HCT116 (cell line): ENCODE measurements at regions not wholly inside any gene's neighbourhood (a gene's known extent, or its start where the extent isn't known, plus 50 kb on each side); places are given as distances from the start of the nearest gene placed in this dataset.

ENCODE experiments used
- ATAC-seq: fragments of 200-7000 bp; cut with Tn5 transposase; 2 replicates; pipeline ENCODE4 v1.9.1; 2020; ENCODE audit warnings: mild to moderate bottlenecking, moderate library complexity
- BruUV-seq: library from RNA; stranded (reverse); fragments of 400-500 nt; replicated peaks from 2 replicates; lab custom pipeline; 2021; lab: Mats Ljungman, UMichigan
- CTCF ChIA-PET: fragments of 300-600 bp; sonication (Branson Sonifier 250); formaldehyde crosslinking; loops from one replicate; lab custom pipeline; 2021; ENCODE audit warnings: antibody characterized with exemption; lab: Charles Lee
- POLR2A ChIA-PET: fragments of 300-600, 350-600 bp; sonication (Branson Sonifier 250); formaldehyde crosslinking; loops from one replicate; lab custom pipeline; 2021; ENCODE audit warnings: antibody characterized with exemption; lab: Charles Lee
- RAD21 ChIA-PET, 2 experiments: fragments of 300-600 bp; sonication (Branson Sonifier 250); formaldehyde crosslinking; loops; one replicate each; lab custom pipeline; 2023; ENCODE audit warnings: low total read pairs in 2 of 2; ENCODE audit not compliant: uncharacterized antibody in 2 of 2, unreplicated experiment in 2 of 2, low non-redundant PET in 1 of 2; lab: Charles Lee
- DNase-seq: peaks from one replicate; pipeline ENCODE4 v3.0.0-alpha.2; 2010; ENCODE audit warnings: low read depth, low spot score
- H2AFZ ChIP-seq: fragments of 200-600 bp; shearing (Covaris generic), sonication (generic); 2 replicates; pipeline ENCODE4 v1.6.1; 2017; ENCODE audit warnings: low read depth, mixed run types, mixed read lengths, antibody characterized with exemption, low read length; ENCODE audit not compliant: poor library complexity, severe bottlenecking
- H3K27ac ChIP-seq: 2 replicates; pipeline ENCODE4 v1.5.1; 2012; ENCODE audit warnings: low read depth, low read length
- H3K27me3 ChIP-seq: fragments of 200-600 bp; sonication (generic); 2 replicates; pipeline ENCODE4 v1.6.1; 2016; ENCODE audit warnings: mixed run types, low read length, mixed read lengths; ENCODE audit not compliant: insufficient read depth
- H3K36me3 ChIP-seq, 2 experiments: fragments of 200-500 bp in 1 of 2; fragments of 200-600 bp in 1 of 2; sonication (Bioruptor generic) in 1 of 2; sonication (generic) in 1 of 2; 2 replicates each; pipeline versions ENCODE4 v1.5.1 to v1.6.1; 2014 to 2016; ENCODE audit warnings: low read length in 2 of 2, inconsistent platforms in 1 of 2, mixed read lengths in 1 of 2, mixed run types in 1 of 2; ENCODE audit not compliant: insufficient read depth in 2 of 2, control insufficient read depth in 1 of 2
- H3K4me1 ChIP-seq, 2 experiments: fragments of 200-600 bp in 1 of 2; sonication (generic) in 1 of 2; 2 replicates each; pipeline versions ENCODE4 v1.5.1 to v1.6.1; 2012 to 2017; ENCODE audit warnings: low read length in 2 of 2, inconsistent platforms in 1 of 2, mild to moderate bottlenecking in 1 of 2, mixed read lengths in 1 of 2, mixed run types in 1 of 2, moderate library complexity in 1 of 2; ENCODE audit not compliant: insufficient read depth in 2 of 2, control insufficient read depth in 1 of 2
- H3K4me2 ChIP-seq: fragments of 200-600 bp; sonication (generic); 2 replicates; pipeline ENCODE4 v1.6.1; 2017; ENCODE audit warnings: mixed run types, low read length, mixed read lengths
- H3K4me3 ChIP-seq, 2 experiments: fragments of 200-600 bp in 1 of 2; sonication (generic) in 1 of 2; replicated peaks in 1 of 2; 2 replicates each; pipeline ENCODE4 v1.5.1; 2011 to 2016; ENCODE audit warnings: low read length in 2 of 2, control low read depth in 1 of 2, low read depth in 1 of 2, mild to moderate bottlenecking in 1 of 2, mixed read lengths in 1 of 2, mixed run types in 1 of 2
- H3K79me2 ChIP-seq: fragments of 200-600 bp; sonication (generic); 2 replicates; pipeline ENCODE4 v1.6.1; 2017; ENCODE audit warnings: mild to moderate bottlenecking, mixed run types, low read length, moderate library complexity, mixed read lengths; ENCODE audit not compliant: insufficient read depth
- H3K9ac ChIP-seq: fragments of 200-600 bp; sonication (generic); 2 replicates; pipeline ENCODE4 v1.6.1; 2016; ENCODE audit warnings: low read length, mixed read lengths
- H3K9me2 ChIP-seq: fragments of 200-600 bp; sonication (generic), shearing (Covaris generic); 2 replicates; pipeline ENCODE4 v1.6.1; 2017; ENCODE audit warnings: mixed run types, mild to moderate bottlenecking, moderate library complexity; ENCODE audit not compliant: insufficient read depth
- H3K9me3 ChIP-seq, 2 experiments: fragments of 200-500 bp in 1 of 2; fragments of 200-600 bp in 1 of 2; sonication (Bioruptor generic) in 1 of 2; sonication (generic) in 1 of 2; 2 replicates each; pipeline ENCODE4 v1.6.1; 2014 to 2017; ENCODE audit warnings: low read length in 2 of 2, mixed read lengths in 2 of 2, inconsistent platforms in 1 of 2, low read depth in 1 of 2, mild to moderate bottlenecking in 1 of 2, mixed run types in 1 of 2, moderate library complexity in 1 of 2; ENCODE audit not compliant: control insufficient read depth in 1 of 2, insufficient read depth in 1 of 2
- H4K20me1 ChIP-seq: fragments of 200-600 bp; sonication (generic), shearing (Covaris generic); 2 replicates; pipeline ENCODE4 v1.6.1; 2017; ENCODE audit warnings: mixed run types, mild to moderate bottlenecking, moderate library complexity; ENCODE audit not compliant: insufficient read depth
- CBX3 ChIP-seq: IDR thresholded peaks from 2 replicates; pipeline ENCODE4 v1.6.1; 2012; ENCODE audit warnings: low read depth
- EGR1 ChIP-seq: IDR thresholded peaks from 2 replicates; pipeline ENCODE4 v1.6.1; 2012; ENCODE audit warnings: low read depth
- ELF1 ChIP-seq: IDR thresholded peaks from 2 replicates; pipeline ENCODE4 v1.6.1; 2012; ENCODE audit warnings: low read depth, borderline replicate concordance
- EZH2 ChIP-seq: fragments of 200-600 bp; sonication (generic); IDR thresholded peaks from 2 replicates; pipeline ENCODE4 v1.6.1; 2017; ENCODE audit warnings: antibody characterized with exemption, mixed run types
- EZH2phosphoT487 ChIP-seq: fragments of 200-600 bp; IDR thresholded peaks from 2 replicates; pipeline ENCODE4 v1.6.1; 2018; ENCODE audit warnings: antibody characterized with exemption, borderline replicate concordance
- FOSL1 ChIP-seq: IDR thresholded peaks from 2 replicates; pipeline ENCODE4 v1.6.1; 2012; ENCODE audit warnings: low read depth
- JUND ChIP-seq: IDR thresholded peaks from 2 replicates; pipeline ENCODE4 v1.6.1; 2012
- MAX ChIP-seq: IDR thresholded peaks from 2 replicates; pipeline ENCODE4 v1.6.1; 2012
- POLR2A ChIP-seq: IDR thresholded peaks from 2 replicates; pipeline ENCODE4 v1.7.0; 2011; ENCODE audit warnings: borderline replicate concordance; ENCODE audit not compliant: insufficient read depth, insufficient read length; ENCODE audit errors: extremely low read depth
- RAD21 ChIP-seq: IDR thresholded peaks from 2 replicates; pipeline ENCODE4 v1.6.1; 2012; ENCODE audit warnings: low read depth, mild to moderate bottlenecking
- REST ChIP-seq: IDR thresholded peaks from 2 replicates; pipeline ENCODE4 v1.6.1; 2012; ENCODE audit warnings: low read depth
- SIN3A ChIP-seq: IDR thresholded peaks from 2 replicates; pipeline ENCODE4 v1.6.1; 2012; ENCODE audit warnings: low read depth
- SP1 ChIP-seq: IDR thresholded peaks from 2 replicates; pipeline ENCODE4 v1.6.1; 2012; ENCODE audit warnings: low read depth
- SRF ChIP-seq: IDR thresholded peaks from 2 replicates; pipeline ENCODE4 v1.6.1; 2012; ENCODE audit warnings: low read depth
- TCF7L2 ChIP-seq: IDR thresholded peaks from 2 replicates; pipeline ENCODE4 v1.7.0; 2011; ENCODE audit warnings: borderline replicate concordance, inconsistent platforms; ENCODE audit not compliant: insufficient read depth, insufficient read length; ENCODE audit errors: extremely low read depth
- ZBTB33 ChIP-seq: IDR thresholded peaks from 2 replicates; pipeline ENCODE4 v1.6.1; 2011; ENCODE audit warnings: mild to moderate bottlenecking, low read length, moderate library complexity; ENCODE audit not compliant: insufficient replicate concordance; ENCODE audit errors: extremely low read depth
- ZFX ChIP-seq: fragments of 450-650 bp; IDR thresholded peaks from 2 replicates; pipeline ENCODE4 v1.6.1; 2017
- intact Hi-C: fragments of 100-400 bp; cut with micrococcal nuclease; formaldehyde crosslinking; loops from 2 replicates; pipeline ENCODE4 v1.10.0; 2022
- TF ChIP-seq, protein P1 (sequence below): IDR thresholded peaks from 2 replicates; pipeline ENCODE4 v1.6.1; 2012

- TF ChIP-seq TCF7L2 = no peak
- TF ChIP-seq POLR2A = no peak
- no peak for TF ChIP-seq EGR1
- TF ChIP-seq ELF1 = no peak
- TF ChIP-seq RAD21 = no peak
- TF ChIP-seq, protein P1, sequence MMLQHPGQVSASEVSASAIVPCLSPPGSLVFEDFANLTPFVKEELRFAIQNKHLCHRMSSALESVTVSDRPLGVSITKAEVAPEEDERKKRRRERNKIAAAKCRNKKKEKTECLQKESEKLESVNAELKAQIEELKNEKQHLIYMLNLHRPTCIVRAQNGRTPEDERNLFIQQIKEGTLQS = no peak
- TF ChIP-seq EZH2phosphoT487 = no peak
- TF ChIP-seq CBX3 = no peak
- TF ChIP-seq SIN3A = no peak
- TF ChIP-seq SP1 = no peak
- no peak for TF ChIP-seq SRF
- TF ChIP-seq, all 23 proteins: peak for 0
These were observed 389.8 kb upstream of the SLC24A2 start (continued) for GRCh38 chr9:20178679-20179078.

GRCh38 chr9:20178197-20178596 is 389.4 kb upstream of the SLC24A2 start:
- no peak for DNase-seq
- H3K36me3 ChIP-seq = no peaks in the 10 kb centered on the region
- H3K79me2 ChIP-seq = no peaks in the 10 kb centered on the region
- ChIA-PET RAD21 (no interaction called here), POLR2A (no interaction called here), CTCF (no interaction called here)
- H3K27me3 ChIP-seq = peaks cover 23% of the 10 kb centered on the region
- BruUV-seq = no TSS peak
- no peak overlapping the region for H3K4me3 ChIP-seq
- no peak overlapping the region for H3K9ac ChIP-seq
- no peaks in the 10 kb centered on the region for H3K9me2 ChIP-seq
- no peak for ATAC-seq
- no peak overlapping the region for H3K27ac ChIP-seq
- no peaks in the 10 kb centered on the region for H3K9me3 ChIP-seq
- no peaks in the 10 kb centered on the region for H4K20me1 ChIP-seq
- H3K4me2 ChIP-seq = no peak overlapping the region
- intact Hi-C loops = no loop called here
- H2AFZ ChIP-seq = no peak overlapping the region
- H3K4me1 ChIP-seq = no peaks in the 10 kb centered on the region
- TF ChIP-seq ELF1 = no peak
- no peak for TF ChIP-seq CBX3
- no peak for TF ChIP-seq REST
- TF ChIP-seq EZH2 = no peak
- TF ChIP-seq MAX = no peak
- no peak for TF ChIP-seq TCF7L2
- TF ChIP-seq, protein P1 = no peak
- no peak for TF ChIP-seq EGR1
- no peak for TF ChIP-seq FOSL1
- no peak for TF ChIP-seq RAD21
- TF ChIP-seq POLR2A = no peak
- no peak for TF ChIP-seq JUND
- no peak for TF ChIP-seq EZH2phosphoT487
- no peak for TF ChIP-seq ZFX
- TF ChIP-seq ZBTB33 = no peak
